ENCODE measurements at regions not wholly inside any gene's neighbourhood (a gene's known extent, or its start where the extent isn't known, plus 50 kb on each side); places are given as distances from the start of the nearest gene placed in this dataset.
"Not testable (repeated sequence)": the region's sequence is repeated elsewhere in the genome, so short reads cannot be mapped to it uniquely, and the experiment has no call there.

- not testable (repeated sequence) for H3K9ac ChIP-seq (ENCODE audit: low read depth in 1 of 3, low read length in 3 of 3); H3K4me1 ChIP-seq (ENCODE audit: control insufficient read depth in 3 of 3, insufficient read depth in 3 of 3, low read length in 3 of 3); H3K9me3 ChIP-seq (ENCODE audit: control insufficient read depth in 3 of 3, low read length in 3 of 3); H3K27ac ChIP-seq (ENCODE audit: low read depth, low read length); H3K4me3 ChIP-seq (ENCODE audit: low read length in 3 of 3); H3K36me3 ChIP-seq (ENCODE audit: control insufficient read depth in 3 of 3, insufficient read depth in 3 of 3, low read length in 3 of 3); H3K27me3 ChIP-seq (ENCODE audit: control insufficient read depth in 3 of 3, insufficient read depth in 3 of 3, low read length in 3 of 3)
Observed at GRCh38 chr20:29086145-29086718, 2171.2 kb upstream of the DEFB115 start.

DNA sequence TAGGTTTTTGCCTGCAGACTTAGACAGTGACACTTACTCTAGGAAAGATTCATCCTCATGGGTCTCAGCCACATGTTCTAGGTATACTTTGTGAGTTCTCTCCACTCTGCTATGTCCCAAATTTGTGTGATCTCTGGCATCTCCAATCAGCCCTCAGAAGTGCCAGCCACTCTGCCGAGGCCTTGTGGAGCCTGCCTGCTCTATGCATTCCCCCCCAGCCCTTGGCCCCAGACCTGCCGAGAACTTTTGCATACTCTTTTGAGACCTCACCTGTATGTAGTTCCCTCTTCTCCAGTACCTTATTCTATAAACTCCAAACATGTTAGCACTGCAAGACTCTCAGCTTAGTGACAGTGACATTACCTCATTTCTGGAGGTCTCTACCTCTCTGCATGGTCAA, 2170.5 kb upstream of the DEFB115 start:
- Histone ChIP-seq H3K9me3 (ENCODE audit: control insufficient read depth in 3 of 3, low read length in 3 of 3) (peaks cover 0 to 2% (median 2%) of the 10 kb centered on the region in 3 donors), H3K27me3 (ENCODE audit: control insufficient read depth in 3 of 3, insufficient read depth in 3 of 3, low read length in 3 of 3) (no peaks in the 10 kb centered on the region), H3K27ac (ENCODE audit: low read depth, low read length) (no peak overlapping the region), H3K4me3 (ENCODE audit: low read length in 3 of 3) (no peak overlapping the region), H3K4me1 (ENCODE audit: control insufficient read depth in 3 of 3, insufficient read depth in 3 of 3, low read length in 3 of 3) (no peaks in the 10 kb centered on the region), H3K9ac (ENCODE audit: low read depth in 1 of 3, low read length in 3 of 3) (no peak overlapping the region), H3K36me3 (ENCODE audit: control insufficient read depth in 3 of 3, insufficient read depth in 3 of 3, low read length in 3 of 3) (no peaks in the 10 kb centered on the region)

DNA sequence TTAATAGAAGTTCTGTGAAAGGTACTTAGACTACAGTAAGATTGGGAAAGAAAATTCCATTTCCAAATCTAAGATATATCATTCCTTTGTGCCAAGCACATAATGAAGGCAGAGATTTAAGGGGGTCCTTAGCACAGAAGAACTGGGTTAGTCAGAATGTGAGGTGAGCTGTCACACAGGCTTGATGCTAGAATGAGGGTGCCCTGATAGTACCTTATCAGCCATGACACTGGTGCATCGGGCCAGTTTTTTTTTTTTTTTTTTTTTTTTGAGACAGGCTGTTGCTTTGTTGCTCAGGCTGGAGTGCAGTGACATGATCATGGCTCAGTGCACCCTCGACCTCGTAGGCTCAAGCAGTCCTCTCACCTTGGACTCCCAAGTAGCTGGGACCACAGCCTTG, 2169.6 kb upstream of the DEFB115 start:
- H3K9me3 ChIP-seq (ENCODE audit: control insufficient read depth in 3 of 3, low read length in 3 of 3); H3K9ac ChIP-seq (ENCODE audit: low read depth in 1 of 3, low read length in 3 of 3): not testable (repeated sequence)

GRCh38 chr20:29088472-29088871, 2169.0 kb upstream of the DEFB115 start:
- H3K27me3 ChIP-seq (ENCODE audit: control insufficient read depth in 3 of 3, insufficient read depth in 3 of 3, low read length in 3 of 3); H3K4me1 ChIP-seq (ENCODE audit: control insufficient read depth in 3 of 3, insufficient read depth in 3 of 3, low read length in 3 of 3); H3K27ac ChIP-seq (ENCODE audit: low read depth, low read length); H3K4me3 ChIP-seq (ENCODE audit: low read length in 3 of 3); H3K36me3 ChIP-seq (ENCODE audit: control insufficient read depth in 3 of 3, insufficient read depth in 3 of 3, low read length in 3 of 3); H3K9me3 ChIP-seq (ENCODE audit: control insufficient read depth in 3 of 3, low read length in 3 of 3); H3K9ac ChIP-seq (ENCODE audit: low read depth in 1 of 3, low read length in 3 of 3): not testable (repeated sequence)

More for the DNA sequence above, 2169.6 kb upstream of the DEFB115 start:
- not testable (repeated sequence) for H3K4me1 ChIP-seq (ENCODE audit: control insufficient read depth in 3 of 3, insufficient read depth in 3 of 3, low read length in 3 of 3); H3K36me3 ChIP-seq (ENCODE audit: control insufficient read depth in 3 of 3, insufficient read depth in 3 of 3, low read length in 3 of 3); H3K27me3 ChIP-seq (ENCODE audit: control insufficient read depth in 3 of 3, insufficient read depth in 3 of 3, low read length in 3 of 3); H3K4me3 ChIP-seq (ENCODE audit: low read length in 3 of 3); H3K27ac ChIP-seq (ENCODE audit: low read depth, low read length)

- H3K36me3 ChIP-seq (ENCODE audit: control insufficient read depth in 3 of 3, insufficient read depth in 3 of 3, low read length in 3 of 3); H3K9ac ChIP-seq (ENCODE audit: low read depth in 1 of 3, low read length in 3 of 3); H3K4me1 ChIP-seq (ENCODE audit: control insufficient read depth in 3 of 3, insufficient read depth in 3 of 3, low read length in 3 of 3); H3K27ac ChIP-seq (ENCODE audit: low read depth, low read length); H3K27me3 ChIP-seq (ENCODE audit: control insufficient read depth in 3 of 3, insufficient read depth in 3 of 3, low read length in 3 of 3); H3K9me3 ChIP-seq (ENCODE audit: control insufficient read depth in 3 of 3, low read length in 3 of 3); H3K4me3 ChIP-seq (ENCODE audit: low read length in 3 of 3): not testable (repeated sequence)
Observed at GRCh38 chr20:29089409-29089808, 2168.1 kb upstream of the DEFB115 start.

GRCh38 chr20:29093958-29094357, 2163.5 kb upstream of the DEFB115 start:
- not testable (repeated sequence) for H3K36me3 ChIP-seq (ENCODE audit: control insufficient read depth in 3 of 3, insufficient read depth in 3 of 3, low read length in 3 of 3); H3K4me3 ChIP-seq (ENCODE audit: low read length in 3 of 3); H3K9ac ChIP-seq (ENCODE audit: low read depth in 1 of 3, low read length in 3 of 3); H3K4me1 ChIP-seq (ENCODE audit: control insufficient read depth in 3 of 3, insufficient read depth in 3 of 3, low read length in 3 of 3); H3K9me3 ChIP-seq (ENCODE audit: control insufficient read depth in 3 of 3, low read length in 3 of 3); H3K27ac ChIP-seq (ENCODE audit: low read depth, low read length); H3K27me3 ChIP-seq (ENCODE audit: control insufficient read depth in 3 of 3, insufficient read depth in 3 of 3, low read length in 3 of 3)

DNA sequence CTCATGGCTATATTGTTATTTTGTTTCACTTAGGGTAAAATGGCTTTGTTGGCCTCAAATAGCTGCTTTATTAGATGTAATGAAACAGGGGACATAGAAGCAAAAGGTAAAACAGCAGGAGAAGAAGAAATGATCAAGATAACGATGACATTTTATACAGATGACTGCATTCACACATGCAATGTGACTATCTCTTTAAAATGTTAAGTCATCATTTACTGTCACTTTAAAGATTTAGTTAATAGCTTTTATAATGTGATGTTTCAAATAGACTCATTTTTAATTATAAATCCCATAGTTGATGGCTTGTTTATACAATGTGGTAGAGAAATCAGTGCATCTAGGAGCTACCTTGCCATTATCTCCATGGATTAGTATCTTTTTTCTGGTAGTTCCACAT, 2160.8 kb upstream of the DEFB115 start:
- H3K27me3 ChIP-seq (ENCODE audit: control insufficient read depth in 3 of 3, insufficient read depth in 3 of 3, low read length in 3 of 3); H3K27ac ChIP-seq (ENCODE audit: low read depth, low read length); H3K36me3 ChIP-seq (ENCODE audit: control insufficient read depth in 3 of 3, insufficient read depth in 3 of 3, low read length in 3 of 3); H3K4me1 ChIP-seq (ENCODE audit: control insufficient read depth in 3 of 3, insufficient read depth in 3 of 3, low read length in 3 of 3); H3K9me3 ChIP-seq (ENCODE audit: control insufficient read depth in 3 of 3, low read length in 3 of 3); H3K4me3 ChIP-seq (ENCODE audit: low read length in 3 of 3); H3K9ac ChIP-seq (ENCODE audit: low read depth in 1 of 3, low read length in 3 of 3): not testable (repeated sequence)

DNA sequence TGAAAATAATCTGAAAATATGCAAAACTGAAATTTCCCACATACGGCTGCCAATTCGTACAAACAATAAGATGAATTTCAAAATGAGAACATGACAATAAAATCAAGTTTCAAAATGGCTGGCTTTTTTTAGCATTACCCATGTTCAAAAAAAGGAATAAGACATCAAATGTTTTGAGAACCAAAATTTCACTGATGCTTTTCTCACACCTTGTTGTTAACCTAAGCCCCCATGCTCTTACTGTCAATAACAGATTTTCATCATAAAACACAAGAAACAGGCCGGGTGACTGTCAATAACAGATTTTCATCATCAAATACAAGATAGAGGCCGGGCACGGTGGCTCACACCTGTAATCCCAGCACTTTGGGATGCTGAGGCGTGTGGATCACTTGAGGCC, 2149.6 kb upstream of the DEFB115 start:
- H3K4me3 ChIP-seq (ENCODE audit: low read length in 3 of 3); H3K4me1 ChIP-seq (ENCODE audit: control insufficient read depth in 3 of 3, insufficient read depth in 3 of 3, low read length in 3 of 3); H3K27ac ChIP-seq (ENCODE audit: low read depth, low read length); H3K9ac ChIP-seq (ENCODE audit: low read depth in 1 of 3, low read length in 3 of 3); H3K27me3 ChIP-seq (ENCODE audit: control insufficient read depth in 3 of 3, insufficient read depth in 3 of 3, low read length in 3 of 3); H3K9me3 ChIP-seq (ENCODE audit: control insufficient read depth in 3 of 3, low read length in 3 of 3); H3K36me3 ChIP-seq (ENCODE audit: control insufficient read depth in 3 of 3, insufficient read depth in 3 of 3, low read length in 3 of 3): not testable (repeated sequence)

DNA sequence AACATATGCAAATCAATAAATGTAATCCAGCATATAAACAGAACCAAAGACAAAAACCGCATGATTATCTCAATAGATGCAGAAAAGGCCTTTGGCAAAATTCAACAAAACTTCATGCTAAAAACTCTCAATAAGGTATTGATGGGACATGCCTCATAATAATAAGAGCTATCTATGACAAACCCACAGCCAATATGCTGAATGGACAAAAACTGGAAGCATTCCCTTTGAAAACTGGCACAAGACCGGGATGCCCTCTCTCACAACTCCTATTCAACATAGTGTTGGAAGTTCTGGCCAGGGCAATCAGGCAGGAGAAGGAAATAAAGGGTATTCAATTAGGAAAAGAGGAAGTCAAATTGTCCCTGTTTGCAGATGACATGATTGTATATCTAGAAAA, 2148.1 kb upstream of the DEFB115 start:
- H3K36me3 ChIP-seq (ENCODE audit: control insufficient read depth in 3 of 3, insufficient read depth in 3 of 3, low read length in 3 of 3); H3K4me1 ChIP-seq (ENCODE audit: control insufficient read depth in 3 of 3, insufficient read depth in 3 of 3, low read length in 3 of 3); H3K4me3 ChIP-seq (ENCODE audit: low read length in 3 of 3); H3K27me3 ChIP-seq (ENCODE audit: control insufficient read depth in 3 of 3, insufficient read depth in 3 of 3, low read length in 3 of 3); H3K9ac ChIP-seq (ENCODE audit: low read depth in 1 of 3, low read length in 3 of 3); H3K9me3 ChIP-seq (ENCODE audit: control insufficient read depth in 3 of 3, low read length in 3 of 3); H3K27ac ChIP-seq (ENCODE audit: low read depth, low read length): not testable (repeated sequence)

GRCh38 chr20:29115097-29115496, 2142.4 kb upstream of the DEFB115 start:
- H3K36me3 ChIP-seq (ENCODE audit: control insufficient read depth in 3 of 3, insufficient read depth in 3 of 3, low read length in 3 of 3); H3K9me3 ChIP-seq (ENCODE audit: control insufficient read depth in 3 of 3, low read length in 3 of 3); H3K27ac ChIP-seq (ENCODE audit: low read depth, low read length): not testable (repeated sequence)

GRCh38 chr20:29119141-29119540, 2138.3 kb upstream of the DEFB115 start:
- H3K27me3 ChIP-seq (ENCODE audit: control insufficient read depth in 3 of 3, insufficient read depth in 3 of 3, low read length in 3 of 3), result no peaks in the 10 kb centered on the region
- H3K36me3 ChIP-seq (ENCODE audit: control insufficient read depth in 3 of 3, insufficient read depth in 3 of 3, low read length in 3 of 3), result no peaks in the 10 kb centered on the region
- H3K9me3 ChIP-seq (ENCODE audit: control insufficient read depth in 3 of 3, low read length in 3 of 3), result peaks cover 0 to 4% (median 0%) of the 10 kb centered on the region in 3 donors
- H3K4me3 ChIP-seq (ENCODE audit: low read length in 3 of 3), result no peak overlapping the region
- no peak overlapping the region for H3K9ac ChIP-seq (ENCODE audit: low read depth in 1 of 3, low read length in 3 of 3)
- H3K4me1 ChIP-seq (ENCODE audit: control insufficient read depth in 3 of 3, insufficient read depth in 3 of 3, low read length in 3 of 3), result no peaks in the 10 kb centered on the region
- no peak overlapping the region for H3K27ac ChIP-seq (ENCODE audit: low read depth, low read length)

More at GRCh38 chr20:29115097-29115496, 2142.4 kb upstream of the DEFB115 start:
- H3K9ac ChIP-seq (ENCODE audit: low read depth in 1 of 3, low read length in 3 of 3); H3K27me3 ChIP-seq (ENCODE audit: control insufficient read depth in 3 of 3, insufficient read depth in 3 of 3, low read length in 3 of 3); H3K4me3 ChIP-seq (ENCODE audit: low read length in 3 of 3); H3K4me1 ChIP-seq (ENCODE audit: control insufficient read depth in 3 of 3, insufficient read depth in 3 of 3, low read length in 3 of 3): not testable (repeated sequence)

All from skeletal muscle tissue (tissue), 3 donors.